SK-N-MC (cell line): ENCODE measurements at regions not wholly inside any gene's neighbourhood (a gene's known extent, or its start where the extent isn't known, plus 50 kb on each side); places are given as distances from the start of the nearest gene placed in this dataset.

Experiments
- EZH2 ChIP-seq: fragments of 200-600 bp; sonication (generic); IDR thresholded peaks from one replicate; pipeline ENCODE4 v1.6.1; 2017; ENCODE audit warnings: antibody characterized with exemption
- FOXP2 ChIP-seq: optimal IDR thresholded peaks from 2 replicates; pipeline ENCODE3; 2011; ENCODE audit warnings: mild to moderate bottlenecking, moderate library complexity; ENCODE audit not compliant: insufficient read depth; ENCODE audit errors: extremely low read length, control extremely low read depth
- POLR2AphosphoS5 ChIP-seq: IDR thresholded peaks from 2 replicates; pipeline ENCODE4 v1.6.1; 2012; ENCODE audit warnings: mild to moderate bottlenecking, low read depth, low read length, borderline replicate concordance

DNA sequence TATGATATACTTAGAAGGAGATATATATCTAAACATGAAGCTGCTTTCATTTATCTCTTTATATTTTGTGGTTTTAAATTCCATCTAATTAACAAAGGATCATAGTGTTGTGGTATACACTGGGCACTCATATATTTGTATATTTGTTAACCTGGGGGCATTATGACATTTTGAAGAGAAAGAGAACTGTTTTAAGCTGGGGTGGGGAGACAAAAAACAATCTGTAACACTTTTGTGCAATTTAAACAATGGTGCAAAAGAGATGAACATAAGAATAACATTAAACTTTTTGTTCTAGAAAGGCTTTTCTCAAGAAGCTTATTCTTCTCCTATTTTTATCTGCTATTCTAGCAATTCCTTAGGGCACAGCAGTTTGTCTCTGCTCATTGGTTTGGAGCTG, 842.0 kb upstream of the CDH2 start:
- TF ChIP-seq POLR2AphosphoS5, result no peak
- no peak for TF ChIP-seq EZH2
- TF ChIP-seq FOXP2, result no peak
